IPS-NIHi7 (cell line): ENCODE measurements at regions not wholly inside any gene's neighbourhood (a gene's known extent, or its start where the extent isn't known, plus 50 kb on each side); places are given as distances from the start of the nearest gene placed in this dataset.
"Not testable (repeated sequence)": the region's sequence is repeated elsewhere in the genome, so short reads cannot be mapped to it uniquely, and the experiment has no call there.

ENCODE experiments used
- DNase-seq: peaks from one replicate; pipeline ENCODE4 v3.0.0; 2012; ENCODE audit warnings: mixed read lengths; ENCODE audit errors: extremely low spot score

GRCh38 chrX:98065151-98065550 is 1181.4 kb downstream of the RPA4 start:
- no peak for DNase-seq

GRCh38 chrX:98067611-98068010 is 1183.9 kb downstream of the RPA4 start:
- no peak for DNase-seq

GRCh38 chrX:98068024-98068580 is 1184.4 kb downstream of the RPA4 start:
- no peak for DNase-seq

GRCh38 chrX:98071331-98071730 is 1187.6 kb downstream of the RPA4 start:
- DNase-seq = no peak

GRCh38 chrX:98077440-98077839 is 1193.7 kb downstream of the RPA4 start:
- no peak for DNase-seq

- no peak for DNase-seq
These were observed 1228.0 kb downstream of the RPA4 start for GRCh38 chrX:98111684-98112083.

GRCh38 chrX:98114021-98114420 is 1230.3 kb downstream of the RPA4 start:
- DNase-seq = no peak

GRCh38 chrX:98141466-98141865 is 1257.8 kb downstream of the RPA4 start:
- peak; percentile 14 for DNase-seq

GRCh38 chrX:98191003-98191402 is 1307.3 kb downstream of the RPA4 start:
- DNase-seq = no peak

- no peak for DNase-seq
These were observed 1310.3 kb downstream of the RPA4 start for GRCh38 chrX:98194036-98194435.

GRCh38 chrX:98203800-98204199 is 1320.1 kb downstream of the RPA4 start:
- no peak for DNase-seq

GRCh38 chrX:98207947-98208346 is 1324.2 kb downstream of the RPA4 start:
- DNase-seq = no peak

GRCh38 chrX:98231003-98231402 is 1347.3 kb downstream of the RPA4 start:
- DNase-seq = no peak

GRCh38 chrX:98240061-98240460 is 1356.4 kb downstream of the RPA4 start:
- DNase-seq = not testable (repeated sequence)

GRCh38 chrX:98263135-98263534 is 1379.4 kb downstream of the RPA4 start:
- no peak for DNase-seq

- DNase-seq = no peak
These were observed 1406.0 kb downstream of the RPA4 start for GRCh38 chrX:98289726-98290125.

- no peak for DNase-seq
These were observed 1410.6 kb downstream of the RPA4 start for GRCh38 chrX:98294310-98294709.

- DNase-seq = no peak
These were observed 1412.4 kb downstream of the RPA4 start for GRCh38 chrX:98296129-98296528.

- no peak for DNase-seq
These were observed 1416.1 kb downstream of the RPA4 start for GRCh38 chrX:98299785-98300184.

- DNase-seq = not testable (repeated sequence)
These were observed 1416.8 kb downstream of the RPA4 start for GRCh38 chrX:98300536-98300935.

- DNase-seq = no peak
These were observed 1447.7 kb downstream of the RPA4 start for GRCh38 chrX:98331407-98331806.

- no peak for DNase-seq
These were observed 1454.8 kb downstream of the RPA4 start for GRCh38 chrX:98338544-98338943.

- DNase-seq = no peak
These were observed 1467.2 kb downstream of the RPA4 start for GRCh38 chrX:98350940-98351339.

GRCh38 chrX:98357146-98357545 is 1473.4 kb downstream of the RPA4 start:
- no peak for DNase-seq
